Endothelial cell of umbilical vein (primary cell): ENCODE measurements at regions not wholly inside any gene's neighbourhood (a gene's known extent, or its start where the extent isn't known, plus 50 kb on each side); places are given as distances from the start of the nearest gene placed in this dataset.

Source experiments
- BruUV-seq: library from RNA; stranded (reverse); fragments of 400-500 nt; replicated peaks from 2 replicates; lab custom pipeline; 2021; lab: Mats Ljungman, UMichigan
- CTCF ChIA-PET: fragments of 300-600, 350-600 bp; sonication (Branson Sonifier 250); formaldehyde crosslinking; loops from one replicate; lab custom pipeline; 2021; ENCODE audit warnings: antibody characterized with exemption, inconsistent platforms; lab: Charles Lee
- POLR2A ChIA-PET: fragments of 300-600, 350-600 bp; sonication (Branson Sonifier 250); formaldehyde crosslinking; loops from one replicate; lab custom pipeline; 2021; ENCODE audit warnings: antibody characterized with exemption, inconsistent platforms; lab: Charles Lee
- DNase-seq: peaks from one replicate; pipeline ENCODE4 v3.0.0-alpha.2; 2011; ENCODE audit warnings: low read depth, low spot score
- FAIRE-seq: peaks from 2 replicates; lab custom pipeline; 2011; peaks lifted over from hg19 to GRCh38; lab: Jason Lieb, UNC
- H2AFZ ChIP-seq: 2 replicates; pipeline ENCODE4 v1.6.0; 2012; ENCODE audit warnings: low read depth, low read length, control low read depth, inconsistent platforms
- H3K27ac ChIP-seq: 2 replicates; pipeline ENCODE4 v1.5.1; 2011; ENCODE audit warnings: low read depth, mild to moderate bottlenecking, control low read depth, low read length, moderate library complexity; ENCODE audit not compliant: insufficient read depth
- H3K27me3 ChIP-seq, 2 experiments: 2 replicates each; pipeline versions ENCODE4 v1.6.0 to v1.6.1; 2011; ENCODE audit warnings: low read length in 2 of 2, mixed read lengths in 1 of 2; ENCODE audit not compliant: control insufficient read depth in 2 of 2, insufficient read depth in 2 of 2
- H3K36me3 ChIP-seq, 2 experiments: 2 replicates in 1 of 2; 3 replicates in 1 of 2; pipeline ENCODE4 v1.5.1; 2011; ENCODE audit warnings: low read length in 2 of 2, mild to moderate bottlenecking in 1 of 2, moderate library complexity in 1 of 2; ENCODE audit not compliant: control insufficient read depth in 2 of 2, insufficient read depth in 2 of 2; ENCODE audit errors: extremely low read depth in 1 of 2
- H3K4me1 ChIP-seq: 3 replicates; pipeline ENCODE4 v1.5.1; 2011; ENCODE audit warnings: mild to moderate bottlenecking, low read length; ENCODE audit not compliant: control insufficient read depth, insufficient read depth; ENCODE audit errors: extremely low read depth
- H3K4me2 ChIP-seq: 2 replicates; pipeline ENCODE4 v1.6.1; 2011; ENCODE audit warnings: low read length, control low read depth, mixed read lengths; ENCODE audit not compliant: insufficient read depth
- H3K4me3 ChIP-seq, 3 experiments: fragments of 200-600 bp in 1 of 3; sonication (generic), shearing (Covaris generic) in 1 of 3; replicated peaks in 1 of 3; 2 replicates each; pipeline ENCODE4 v1.5.1; 2011 to 2016; ENCODE audit warnings: control low read depth in 3 of 3, low read length in 3 of 3, mild to moderate bottlenecking in 2 of 3, inconsistent platforms in 1 of 3, low read depth in 1 of 3, moderate library complexity in 1 of 3; ENCODE audit not compliant: insufficient read depth in 1 of 3
- H3K79me2 ChIP-seq: 2 replicates; pipeline ENCODE4 v1.6.0; 2012; ENCODE audit warnings: low read length, inconsistent platforms; ENCODE audit not compliant: control insufficient read depth, insufficient read depth
- H3K9ac ChIP-seq: replicated peaks from 2 replicates; pipeline ENCODE3; 2011; ENCODE audit warnings: low read length, control low read depth; ENCODE audit not compliant: insufficient read depth; ENCODE audit errors: extremely low read depth
- H3K9me1 ChIP-seq: replicated peaks from 3 replicates; pipeline ENCODE4 v1.6.0; 2011; ENCODE audit warnings: mild to moderate bottlenecking, low read length; ENCODE audit not compliant: control insufficient read depth, insufficient read depth; ENCODE audit errors: extremely low read depth
- H3K9me3 ChIP-seq: replicated peaks from 2 replicates; pipeline ENCODE4 v1.5.1; 2012; ENCODE audit warnings: low read length, inconsistent platforms; ENCODE audit not compliant: control insufficient read depth, insufficient read depth
- H4K20me1 ChIP-seq: replicated peaks from 2 replicates; pipeline ENCODE3; 2011; ENCODE audit warnings: mild to moderate bottlenecking, low read length; ENCODE audit not compliant: control insufficient read depth, insufficient read depth; ENCODE audit errors: extremely low read depth
- CTCF ChIP-seq, 2 donors: IDR thresholded peaks; 1 replicate in 1 of 2; 2 replicates in 1 of 2; pipeline ENCODE4 v1.5.1; 2011; ENCODE audit warnings: low read length in 2 of 2, mild to moderate bottlenecking in 2 of 2, moderate library complexity in 2 of 2, control low read depth in 1 of 2, inconsistent platforms in 1 of 2, low read depth in 1 of 2; ENCODE audit not compliant: insufficient read depth in 1 of 2; ENCODE audit errors: extremely low read depth in 1 of 2
- EZH2 ChIP-seq: IDR thresholded peaks from 2 replicates; pipeline ENCODE4 v1.6.1; 2012; ENCODE audit warnings: borderline replicate concordance, low read depth, mild to moderate bottlenecking, moderate library complexity, low read length, inconsistent platforms; ENCODE audit not compliant: severe bottlenecking
- FOS ChIP-seq: IDR thresholded peaks from 2 replicates; pipeline ENCODE4 v1.6.1; 2011; ENCODE audit warnings: mild to moderate bottlenecking, low read length, moderate library complexity, borderline replicate concordance; ENCODE audit not compliant: insufficient read depth
- GATA2 ChIP-seq: IDR thresholded peaks from 2 replicates; pipeline ENCODE4 v1.7.0; 2011; ENCODE audit warnings: low read depth, mild to moderate bottlenecking, moderate library complexity, mixed read lengths, low read length; ENCODE audit not compliant: insufficient read length, insufficient read depth
- JUN ChIP-seq: IDR thresholded peaks from 2 replicates; pipeline ENCODE4 v1.6.1; 2011; ENCODE audit warnings: borderline replicate concordance, low read depth; ENCODE audit not compliant: insufficient read length, insufficient read depth
- MAX ChIP-seq: IDR thresholded peaks from 2 replicates; pipeline ENCODE4 v1.6.1; 2011; ENCODE audit not compliant: insufficient read depth, insufficient read length
- MYC ChIP-seq: IDR thresholded peaks from one replicate; pipeline ENCODE4 v1.6.1; 2011; ENCODE audit warnings: mild to moderate bottlenecking, low read depth, low read length
- POLR2A ChIP-seq: IDR thresholded peaks from 2 replicates; pipeline ENCODE4 v1.6.1; 2012; ENCODE audit warnings: low read depth, mild to moderate bottlenecking, control low read depth, low read length
- POLR2AphosphoS5 ChIP-seq: IDR thresholded peaks from 2 replicates; pipeline ENCODE4 v1.6.1; 2012; ENCODE audit warnings: low read depth, mild to moderate bottlenecking, control low read depth, low read length, moderate library complexity; ENCODE audit not compliant: insufficient read depth
- dilution Hi-C: fragments of 300-500 bp; cut with MboI; formaldehyde crosslinking; loops from one replicate; pipeline ENCODE4 v1.15.0; 2019; ENCODE audit warnings: low sequenced_read_pairs; ENCODE audit not compliant: extremely low pct_ligation_motif_present
- intact Hi-C: fragments of 100-400 bp; cut with micrococcal nuclease; formaldehyde crosslinking; loops from one replicate; pipeline ENCODE4 v1.10.0; 2022

GRCh38 chr5:87541033-87541432 is 128.3 kb upstream of the CCNH start:
- no peaks in the 10 kb centered on the region for H4K20me1 ChIP-seq
- no peak overlapping the region for H2AFZ ChIP-seq
- FAIRE-seq (no peak), DNase-seq (peak; percentile 26)
- no peak overlapping the region for H3K4me3 ChIP-seq
- intact Hi-C loops: no loop called here
- POLR2A ChIA-PET: no interaction called here
- dilution Hi-C loops: no loop called here
- no peaks in the 10 kb centered on the region for H3K4me1 ChIP-seq
- no peaks in the 10 kb centered on the region for H3K9me1 ChIP-seq
- no peak overlapping the region for H3K9ac ChIP-seq
- no peaks in the 10 kb centered on the region for H3K9me3 ChIP-seq
- no peak overlapping the region for H3K27ac ChIP-seq
- no peaks in the 10 kb centered on the region for H3K36me3 ChIP-seq
- no peak overlapping the region for H3K4me2 ChIP-seq
- H3K79me2 ChIP-seq: no peaks in the 10 kb centered on the region
- no peaks in the 10 kb centered on the region for H3K27me3 ChIP-seq
- TF ChIP-seq GATA2 (no peak), POLR2AphosphoS5 (no peak), EZH2 (no peak), POLR2A (no peak), MAX (no peak), FOS (no peak), CTCF (IDR thresholded peaks at IDR 0.05; ENCODE audit: extremely low read depth in 1 of 2, insufficient read depth in 1 of 2, low read depth in 1 of 2, low read length in 2 of 2) (no peak), JUN (no peak), MYC (no peak)
- CTCF ChIA-PET: no interaction called here
- BruUV-seq: no TSS peak
